Ovary (tissue), 3 donors: ENCODE measurements at regions not wholly inside any gene's neighbourhood (a gene's known extent, or its start where the extent isn't known, plus 50 kb on each side); places are given as distances from the start of the nearest gene placed in this dataset.

Experiments
- CTCF ChIP-seq, 3 donors: fragments of 450-650 bp in 2 of 3; fragments of 200-600 bp in 1 of 3; IDR thresholded peaks; one replicate each; pipeline versions ENCODE4 v1.5.1 to v1.8.0; 2016 to 2022; ENCODE audit warnings: antibody characterized with exemption in 3 of 3, mild to moderate bottlenecking in 1 of 3
- EP300 ChIP-seq: sonication (generic); formaldehyde crosslinking; IDR thresholded peaks from one replicate; pipeline ENCODE4 v1.6.1; 2017; ENCODE audit warnings: antibody characterized with exemption
- donor health status: DM: no; HTN: no; CAD: no.

- TF ChIP-seq CTCF (IDR thresholded peaks at IDR 0.05): no peak
- TF ChIP-seq EP300: no peak
These were observed 668.9 kb downstream of the HTR1A start for GRCh38 chr5:63293317-63293716.
